ENCODE measurements at regions not wholly inside any gene's neighbourhood (a gene's known extent, or its start where the extent isn't known, plus 50 kb on each side); places are given as distances from the start of the nearest gene placed in this dataset.
A peak's percentile ranks its signal among the peaks of the same experiment; 100 is the strongest.

GRCh38 chr2:196249860-196250259 lies 78.5 kb upstream of the STK17B start:
- DNase-seq, result no peak

- DNase-seq, result no peak
Measured at GRCh38 chr2:196251132-196251531, 79.8 kb upstream of the STK17B start.

GRCh38 chr2:196252408-196253115 lies 81.2 kb upstream of the STK17B start:
- DNase-seq, result no peak

GRCh38 chr2:196253116-196253480 lies 81.7 kb upstream of the STK17B start:
- DNase-seq, result no peak

- no peak for DNase-seq
Measured at GRCh38 chr2:196256585-196256984, 85.2 kb upstream of the STK17B start.

GRCh38 chr2:196257086-196257485 lies 85.7 kb upstream of the STK17B start:
- DNase-seq, result no peak

- no peak for DNase-seq
Measured at GRCh38 chr2:196258407-196258806, 87.0 kb upstream of the STK17B start.

- DNase-seq, result no peak
Measured at GRCh38 chr2:196259507-196260481, 88.4 kb upstream of the STK17B start.

- no peak for DNase-seq
Measured at GRCh38 chr2:196260546-196260945, 89.2 kb upstream of the STK17B start.

GRCh38 chr2:196262606-196263005 lies 91.2 kb upstream of the STK17B start:
- DNase-seq, result no peak

GRCh38 chr2:196263181-196263747 lies 91.9 kb upstream of the STK17B start:
- no peak for DNase-seq

GRCh38 chr2:196266351-196266750 lies 95.0 kb upstream of the STK17B start:
- DNase-seq, result no peak

- DNase-seq, result no peak
Measured at GRCh38 chr2:196266855-196267254, 95.5 kb upstream of the STK17B start.

- DNase-seq, result no peak
Measured at GRCh38 chr2:196268025-196268424, 96.6 kb upstream of the STK17B start.

- no peak for DNase-seq
Measured at GRCh38 chr2:196268538-196269338, 97.4 kb upstream of the STK17B start.

GRCh38 chr2:196271795-196272194 lies 100.4 kb upstream of the STK17B start:
- no peak for DNase-seq

- no peak for DNase-seq
Measured at GRCh38 chr2:196274387-196274809, 103.0 kb upstream of the STK17B start.

GRCh38 chr2:196275646-196276352 lies 104.4 kb upstream of the STK17B start:
- no peak for DNase-seq

- DNase-seq, result no peak
Measured at GRCh38 chr2:196276421-196276820, 105.0 kb upstream of the STK17B start.

GRCh38 chr2:196277002-196277401 lies 105.6 kb upstream of the STK17B start:
- peak in 1 of 2 experiments; percentile 33 for DNase-seq

GRCh38 chr2:196278491-196278911 lies 107.1 kb upstream of the STK17B start:
- no peak for DNase-seq

GRCh38 chr2:196279541-196279940 lies 108.2 kb upstream of the STK17B start:
- DNase-seq, result no peak

Measured in SW 1271 (cell line).